Loucy (cell line): ENCODE measurements at regions not wholly inside any gene's neighbourhood (a gene's known extent, or its start where the extent isn't known, plus 50 kb on each side); places are given as distances from the start of the nearest gene placed in this dataset.

Experiments
- H2AFZ ChIP-seq: fragments of 200-600 bp; sonication (generic); 2 replicates; pipeline ENCODE4 v1.6.0; 2016; ENCODE audit warnings: antibody characterized with exemption, mild to moderate bottlenecking, low read length, moderate library complexity
- H3F3A ChIP-seq: fragments of 200-600 bp; 2 replicates; pipeline ENCODE4 v1.6.0; 2016; ENCODE audit warnings: antibody characterized with exemption, low read depth, mild to moderate bottlenecking
- H3K27me3 ChIP-seq: fragments of 200-600 bp; sonication (generic); 2 replicates; pipeline ENCODE4 v1.6.1; 2014; ENCODE audit warnings: low read length, mild to moderate bottlenecking; ENCODE audit not compliant: insufficient read depth, poor library complexity, severe bottlenecking
- H3K36me3 ChIP-seq: fragments of 200-600 bp; sonication (generic); 2 replicates; pipeline ENCODE4 v1.6.1; 2016; ENCODE audit warnings: low read length; ENCODE audit not compliant: insufficient read depth
- H3K4me1 ChIP-seq: fragments of 200-600 bp; sonication (generic); 2 replicates; pipeline ENCODE4 v1.5.1; 2014; ENCODE audit warnings: low read length, mild to moderate bottlenecking; ENCODE audit not compliant: insufficient read depth, poor library complexity, severe bottlenecking
- H3K4me2 ChIP-seq: fragments of 200-600 bp; sonication (generic); 2 replicates; pipeline ENCODE4 v1.6.0; 2014; ENCODE audit warnings: antibody characterized with exemption, low read length, low read depth, mild to moderate bottlenecking; ENCODE audit not compliant: poor library complexity, severe bottlenecking
- H3K4me3 ChIP-seq: fragments of 200-600 bp; sonication (generic); 2 replicates; pipeline ENCODE4 v1.5.1; 2014; ENCODE audit warnings: low read length, mild to moderate bottlenecking, mixed read lengths; ENCODE audit not compliant: poor library complexity, severe bottlenecking
- H3K79me2 ChIP-seq: fragments of 200-600 bp; sonication (generic); 2 replicates; pipeline ENCODE4 v1.6.1; 2014; ENCODE audit warnings: low read length; ENCODE audit not compliant: insufficient read depth
- H3K9ac ChIP-seq: fragments of 200-600 bp; sonication (generic); 2 replicates; pipeline ENCODE4 v1.6.0; 2014; ENCODE audit warnings: mild to moderate bottlenecking, low read depth, low read length, moderate library complexity; ENCODE audit not compliant: poor library complexity, severe bottlenecking
- H3K9me2 ChIP-seq: fragments of 200-600 bp; sonication (generic); replicated peaks from 2 replicates; pipeline ENCODE4 v1.6.1; 2016; ENCODE audit warnings: low read depth, low read length, mixed read lengths
- H3K9me3 ChIP-seq: fragments of 200-600 bp; sonication (generic); 2 replicates; pipeline ENCODE4 v1.6.1; 2014; ENCODE audit warnings: mild to moderate bottlenecking, antibody characterized with exemption, low read length, low read depth; ENCODE audit not compliant: insufficient read depth
- H4K20me1 ChIP-seq: fragments of 200-600 bp; sonication (generic); 2 replicates; pipeline ENCODE4 v1.6.0; 2014; ENCODE audit warnings: antibody characterized with exemption, low read length, mild to moderate bottlenecking; ENCODE audit not compliant: insufficient read depth, poor library complexity, severe bottlenecking
- EZH2phosphoT487 ChIP-seq: fragments of 200-600 bp; IDR thresholded peaks from 2 replicates; pipeline ENCODE4 v1.6.1; 2018; ENCODE audit warnings: antibody characterized with exemption, mild to moderate bottlenecking, moderate library complexity, borderline replicate concordance
- TF ChIP-seq, protein P1 (sequence below): fragments of 200-600 bp; sonication (generic); conservative IDR thresholded peaks from 2 replicates; pipeline ENCODE4 v1.5.1; 2014; ENCODE audit warnings: mild to moderate bottlenecking, antibody characterized with exemption, low read length

DNA sequence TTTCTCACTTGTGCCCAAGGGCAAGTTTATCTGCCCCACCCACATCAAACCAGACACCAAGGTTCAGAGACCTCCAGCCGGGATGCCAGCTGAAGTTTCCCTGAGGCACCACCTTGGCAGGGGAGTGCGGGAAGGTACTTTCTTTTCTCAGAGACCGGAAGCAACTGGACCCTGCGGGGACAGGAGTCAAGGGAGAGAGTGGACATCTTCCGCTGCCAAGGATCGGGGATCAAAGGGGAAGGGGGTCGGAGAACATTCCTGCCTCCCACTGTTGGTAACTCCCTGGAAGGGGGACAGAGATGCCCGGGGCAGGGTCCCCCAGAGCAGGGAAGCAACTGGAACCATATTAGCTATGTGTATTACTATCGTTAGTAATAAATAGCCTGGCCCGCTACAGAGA, 161.8 kb downstream of the DICER1 start:
- H3K27me3 ChIP-seq: no peaks in the 10 kb centered on the region
- no peaks in the 10 kb centered on the region for H3K4me1 ChIP-seq
- H3F3A ChIP-seq: no peaks in the 10 kb centered on the region
- H3K9me3 ChIP-seq: no peaks in the 10 kb centered on the region
- no peaks in the 10 kb centered on the region for H3K36me3 ChIP-seq
- H3K79me2 ChIP-seq: no peaks in the 10 kb centered on the region
- H3K9me2 ChIP-seq: no peaks in the 10 kb centered on the region
- TF ChIP-seq, protein P1, sequence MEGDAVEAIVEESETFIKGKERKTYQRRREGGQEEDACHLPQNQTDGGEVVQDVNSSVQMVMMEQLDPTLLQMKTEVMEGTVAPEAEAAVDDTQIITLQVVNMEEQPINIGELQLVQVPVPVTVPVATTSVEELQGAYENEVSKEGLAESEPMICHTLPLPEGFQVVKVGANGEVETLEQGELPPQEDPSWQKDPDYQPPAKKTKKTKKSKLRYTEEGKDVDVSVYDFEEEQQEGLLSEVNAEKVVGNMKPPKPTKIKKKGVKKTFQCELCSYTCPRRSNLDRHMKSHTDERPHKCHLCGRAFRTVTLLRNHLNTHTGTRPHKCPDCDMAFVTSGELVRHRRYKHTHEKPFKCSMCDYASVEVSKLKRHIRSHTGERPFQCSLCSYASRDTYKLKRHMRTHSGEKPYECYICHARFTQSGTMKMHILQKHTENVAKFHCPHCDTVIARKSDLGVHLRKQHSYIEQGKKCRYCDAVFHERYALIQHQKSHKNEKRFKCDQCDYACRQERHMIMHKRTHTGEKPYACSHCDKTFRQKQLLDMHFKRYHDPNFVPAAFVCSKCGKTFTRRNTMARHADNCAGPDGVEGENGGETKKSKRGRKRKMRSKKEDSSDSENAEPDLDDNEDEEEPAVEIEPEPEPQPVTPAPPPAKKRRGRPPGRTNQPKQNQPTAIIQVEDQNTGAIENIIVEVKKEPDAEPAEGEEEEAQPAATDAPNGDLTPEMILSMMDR: no peak
- TF ChIP-seq EZH2phosphoT487: no peak
- no peak overlapping the region for H3K4me2 ChIP-seq
- H3K4me3 ChIP-seq: no peak overlapping the region
- H4K20me1 ChIP-seq: no peaks in the 10 kb centered on the region
- H3K9ac ChIP-seq: no peak overlapping the region
- H2AFZ ChIP-seq: no peak overlapping the region

DNA sequence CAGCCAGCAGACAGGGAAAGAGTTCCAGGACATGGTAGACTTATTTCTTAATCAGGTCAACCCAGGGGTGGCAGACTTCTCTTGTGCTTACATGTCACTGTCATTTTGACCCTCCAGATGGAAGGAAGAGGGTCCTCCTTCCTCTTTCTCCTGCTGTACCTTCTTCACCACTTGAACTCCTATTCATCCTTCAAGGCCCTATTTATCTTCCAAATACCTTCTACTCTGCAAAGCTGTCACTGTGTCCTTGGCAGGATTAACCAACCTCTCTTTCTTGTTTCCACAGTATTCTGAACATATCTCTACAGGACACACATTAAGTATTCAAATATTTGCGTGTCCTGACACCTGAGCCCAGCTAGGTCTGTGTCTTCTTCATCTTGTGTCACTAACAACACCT, 163.1 kb downstream of the DICER1 start:
- no peaks in the 10 kb centered on the region for H3K36me3 ChIP-seq
- H3K27me3 ChIP-seq: no peaks in the 10 kb centered on the region
- H3K9me2 ChIP-seq: no peaks in the 10 kb centered on the region
- H3K4me3 ChIP-seq: no peak overlapping the region
- H2AFZ ChIP-seq: no peak overlapping the region
- H3K79me2 ChIP-seq: no peaks in the 10 kb centered on the region
- TF ChIP-seq EZH2phosphoT487: no peak
- TF ChIP-seq, protein P1: no peak
- H3F3A ChIP-seq: no peaks in the 10 kb centered on the region
- H3K4me1 ChIP-seq: no peaks in the 10 kb centered on the region
- H4K20me1 ChIP-seq: no peaks in the 10 kb centered on the region
- no peaks in the 10 kb centered on the region for H3K9me3 ChIP-seq
- H3K9ac ChIP-seq: no peak overlapping the region
- no peak overlapping the region for H3K4me2 ChIP-seq

DNA sequence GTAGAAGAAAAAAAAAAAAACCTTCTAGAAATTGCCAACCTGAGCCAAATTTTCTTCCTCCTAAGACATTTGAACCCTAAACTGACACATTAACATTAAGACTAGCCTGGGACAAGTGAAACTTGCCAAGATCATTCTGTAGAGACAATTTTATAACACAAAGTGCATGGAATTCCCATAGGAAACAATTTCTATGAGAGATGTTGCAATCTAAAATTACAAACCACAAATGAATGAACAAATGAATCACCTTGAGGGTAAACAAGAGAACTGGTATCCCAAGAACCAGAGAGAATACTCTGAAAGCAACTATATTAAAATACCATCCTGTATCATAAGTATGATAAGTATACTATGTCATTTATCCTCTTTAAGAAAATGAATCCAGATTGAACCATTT, 165.3 kb downstream of the DICER1 start:
- H3K4me3 ChIP-seq: no peak overlapping the region
- no peak overlapping the region for H3K4me2 ChIP-seq
- H2AFZ ChIP-seq: no peak overlapping the region
- no peaks in the 10 kb centered on the region for H3K9me2 ChIP-seq
- H3K27me3 ChIP-seq: no peaks in the 10 kb centered on the region
- H3K4me1 ChIP-seq: no peaks in the 10 kb centered on the region
- H3K9ac ChIP-seq: no peak overlapping the region
- H4K20me1 ChIP-seq: no peaks in the 10 kb centered on the region
- H3K36me3 ChIP-seq: no peaks in the 10 kb centered on the region
- no peaks in the 10 kb centered on the region for H3K79me2 ChIP-seq
- H3F3A ChIP-seq: no peaks in the 10 kb centered on the region
- H3K9me3 ChIP-seq: no peaks in the 10 kb centered on the region
- TF ChIP-seq EZH2phosphoT487: no peak
- TF ChIP-seq, protein P1: no peak
